H1 (cell line): ENCODE measurements at regions not wholly inside any gene's neighbourhood (a gene's known extent, or its start where the extent isn't known, plus 50 kb on each side); places are given as distances from the start of the nearest gene placed in this dataset.

Experiments
- CTCF ChIP-seq, 3 experiments: IDR thresholded peaks; 1 replicate in 2 of 3; 2 replicates in 1 of 3; pipeline versions ENCODE4 v1.5.1 to v1.6.1; 2011; ENCODE audit warnings: low read length in 3 of 3, mild to moderate bottlenecking in 3 of 3, inconsistent platforms in 2 of 3, low read depth in 1 of 3, moderate library complexity in 1 of 3; ENCODE audit not compliant: insufficient read depth in 1 of 3; ENCODE audit errors: control extremely low read depth in 1 of 3
- KDM1A ChIP-seq: fragments of 200-600, 300-600 bp; sonication (generic); IDR thresholded peaks from 2 replicates; pipeline ENCODE4 v1.7.1; 2016; ENCODE audit warnings: mild to moderate bottlenecking, low read length, borderline replicate concordance
- POLR2A ChIP-seq, 2 experiments: IDR thresholded peaks; 1 replicate in 1 of 2; 2 replicates in 1 of 2; pipeline ENCODE4 v1.6.1; 2011; ENCODE audit warnings: low read depth in 2 of 2, low read length in 2 of 2, mild to moderate bottlenecking in 2 of 2; ENCODE audit errors: control extremely low read depth in 1 of 2
- POLR2AphosphoS5 ChIP-seq: IDR thresholded peaks from 2 replicates; pipeline ENCODE4 v1.6.1; 2011; ENCODE audit warnings: low read depth, low read length
- RFX5 ChIP-seq: IDR thresholded peaks from 2 replicates; pipeline ENCODE4 v1.6.1; 2011; ENCODE audit warnings: low read depth, low read length, improper control_type of control experiment, borderline replicate concordance

- TF ChIP-seq KDM1A (no peak), CTCF (IDR thresholded peaks at IDR 0.05; ENCODE audit: control extremely low read depth in 1 of 3, insufficient read depth in 1 of 3, low read depth in 1 of 3, low read length in 3 of 3) (no peak), POLR2A (IDR thresholded peaks at IDR 0.05; ENCODE audit: control extremely low read depth in 1 of 2, low read depth in 2 of 2, low read length in 2 of 2) (no peak), POLR2AphosphoS5 (no peak), RFX5 (no peak)
Observed at GRCh38 chr1:209341673-209342420, 241.7 kb upstream of the CAMK1G start.
